NB4 (cell line): ENCODE measurements at regions not wholly inside any gene's neighbourhood (a gene's known extent, or its start where the extent isn't known, plus 50 kb on each side); places are given as distances from the start of the nearest gene placed in this dataset.
"Not testable (repeated sequence)": the region's sequence is repeated elsewhere in the genome, so short reads cannot be mapped to it uniquely, and the experiment has no call there.

ENCODE experiments used
- MAX ChIP-seq: IDR thresholded peaks from 2 replicates; pipeline ENCODE4 v1.6.1; 2011; ENCODE audit warnings: low read depth, low read length
- MYC ChIP-seq: IDR thresholded peaks from 2 replicates; pipeline ENCODE4 v1.6.1; 2011; ENCODE audit warnings: low read depth, low read length
- POLR2A ChIP-seq: IDR thresholded peaks from 2 replicates; pipeline ENCODE4 v1.6.1; 2011; ENCODE audit warnings: mild to moderate bottlenecking; ENCODE audit not compliant: insufficient read length; ENCODE audit errors: extremely low read depth
- TF ChIP-seq, protein P1 (sequence below): IDR thresholded peaks from one replicate; pipeline ENCODE4 v1.5.1; 2012; ENCODE audit warnings: low read depth, low read length

GRCh38 chr2:198270157-198270556 is 465.8 kb downstream of the PLCL1 start:
- not testable (repeated sequence) for TF ChIP-seq POLR2A, MAX, MYC
- TF ChIP-seq, protein P1, sequence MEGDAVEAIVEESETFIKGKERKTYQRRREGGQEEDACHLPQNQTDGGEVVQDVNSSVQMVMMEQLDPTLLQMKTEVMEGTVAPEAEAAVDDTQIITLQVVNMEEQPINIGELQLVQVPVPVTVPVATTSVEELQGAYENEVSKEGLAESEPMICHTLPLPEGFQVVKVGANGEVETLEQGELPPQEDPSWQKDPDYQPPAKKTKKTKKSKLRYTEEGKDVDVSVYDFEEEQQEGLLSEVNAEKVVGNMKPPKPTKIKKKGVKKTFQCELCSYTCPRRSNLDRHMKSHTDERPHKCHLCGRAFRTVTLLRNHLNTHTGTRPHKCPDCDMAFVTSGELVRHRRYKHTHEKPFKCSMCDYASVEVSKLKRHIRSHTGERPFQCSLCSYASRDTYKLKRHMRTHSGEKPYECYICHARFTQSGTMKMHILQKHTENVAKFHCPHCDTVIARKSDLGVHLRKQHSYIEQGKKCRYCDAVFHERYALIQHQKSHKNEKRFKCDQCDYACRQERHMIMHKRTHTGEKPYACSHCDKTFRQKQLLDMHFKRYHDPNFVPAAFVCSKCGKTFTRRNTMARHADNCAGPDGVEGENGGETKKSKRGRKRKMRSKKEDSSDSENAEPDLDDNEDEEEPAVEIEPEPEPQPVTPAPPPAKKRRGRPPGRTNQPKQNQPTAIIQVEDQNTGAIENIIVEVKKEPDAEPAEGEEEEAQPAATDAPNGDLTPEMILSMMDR = not testable (repeated sequence)
